Fibroblast of the aortic adventitia (primary cell): ENCODE measurements at regions not wholly inside any gene's neighbourhood (a gene's known extent, or its start where the extent isn't known, plus 50 kb on each side); places are given as distances from the start of the nearest gene placed in this dataset.

Source experiments
- DNase-seq: peaks from one replicate; pipeline ENCODE4 v3.0.0-alpha.2; 2010; ENCODE audit warnings: low read depth
- H3K4me3 ChIP-seq: 2 replicates; pipeline ENCODE4 v1.5.1; 2011; ENCODE audit warnings: low read depth, mild to moderate bottlenecking, control low read depth, low read length, moderate library complexity
- CTCF ChIP-seq: IDR thresholded peaks from 2 replicates; pipeline ENCODE4 v1.5.1; 2011; ENCODE audit warnings: mild to moderate bottlenecking, low read length, control low read depth, inconsistent platforms; ENCODE audit not compliant: insufficient read depth

DNA sequence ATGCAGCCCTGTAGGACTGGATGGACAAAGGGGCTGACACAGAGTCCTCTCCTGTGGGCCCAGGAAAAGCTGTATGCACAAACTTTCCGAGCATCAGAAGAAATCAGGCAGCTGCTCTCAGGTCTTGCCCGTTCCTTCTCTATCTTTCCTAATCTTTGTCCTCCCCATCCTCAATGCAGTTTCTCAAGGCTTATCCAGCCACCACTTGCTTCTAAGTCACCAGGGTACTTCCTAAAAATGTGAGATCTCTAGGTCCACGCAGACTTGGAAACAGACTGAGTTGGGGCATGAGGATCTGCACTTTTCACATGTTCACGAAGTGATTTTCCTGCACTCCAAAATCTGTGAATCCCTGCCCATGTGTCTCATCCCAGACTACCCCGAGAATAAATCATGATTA, 394.5 kb upstream of the SLC35B3 start:
- DNase-seq: no peak
- no peak for TF ChIP-seq CTCF
- H3K4me3 ChIP-seq: no peak overlapping the region

DNA sequence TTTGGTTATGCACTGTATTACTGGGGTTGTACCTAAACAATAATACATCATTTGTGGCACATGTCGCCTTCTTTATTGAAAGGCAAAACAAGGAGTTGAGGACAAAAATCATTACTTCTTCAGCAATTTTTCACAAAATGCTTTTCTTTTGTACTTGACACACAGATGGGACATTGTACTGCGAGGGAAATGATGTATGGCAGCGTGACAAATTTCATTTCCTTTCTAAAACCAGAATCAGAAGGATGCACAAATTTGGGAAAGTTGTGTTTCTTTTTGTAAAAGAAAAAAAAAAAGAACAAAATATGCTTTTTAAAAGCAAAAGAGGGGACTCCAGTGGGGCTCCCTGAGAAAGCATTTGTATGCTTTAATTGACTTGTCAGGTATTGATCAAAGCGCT, 394.0 kb upstream of the SLC35B3 start:
- no peak for DNase-seq
- no peak for TF ChIP-seq CTCF
- H3K4me3 ChIP-seq: no peak overlapping the region

DNA sequence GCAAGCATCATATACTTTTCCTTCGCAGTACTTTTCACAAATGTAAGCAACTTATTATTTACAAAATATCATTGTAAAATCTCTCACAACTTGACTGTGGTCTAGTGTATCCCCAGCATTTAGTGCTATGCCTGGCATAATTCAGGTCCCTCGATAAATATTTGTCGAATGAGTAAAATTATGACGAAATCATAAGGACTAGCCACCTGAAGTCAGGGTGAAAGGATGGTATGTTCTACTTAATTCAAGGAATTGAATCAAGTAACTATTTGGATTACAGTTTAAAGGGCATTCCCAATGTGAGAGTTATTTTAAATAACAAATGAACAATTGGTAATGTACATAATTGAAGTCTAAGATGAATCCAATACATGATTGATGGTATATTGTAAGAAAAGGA, 393.0 kb upstream of the SLC35B3 start:
- DNase-seq: no peak
- no peak overlapping the region for H3K4me3 ChIP-seq
- TF ChIP-seq CTCF: no peak

- no peak for TF ChIP-seq CTCF
- no peak overlapping the region for H3K4me3 ChIP-seq
- no peak for DNase-seq
Measured at GRCh38 chr6:8825726-8826125, 390.4 kb upstream of the SLC35B3 start.

DNA sequence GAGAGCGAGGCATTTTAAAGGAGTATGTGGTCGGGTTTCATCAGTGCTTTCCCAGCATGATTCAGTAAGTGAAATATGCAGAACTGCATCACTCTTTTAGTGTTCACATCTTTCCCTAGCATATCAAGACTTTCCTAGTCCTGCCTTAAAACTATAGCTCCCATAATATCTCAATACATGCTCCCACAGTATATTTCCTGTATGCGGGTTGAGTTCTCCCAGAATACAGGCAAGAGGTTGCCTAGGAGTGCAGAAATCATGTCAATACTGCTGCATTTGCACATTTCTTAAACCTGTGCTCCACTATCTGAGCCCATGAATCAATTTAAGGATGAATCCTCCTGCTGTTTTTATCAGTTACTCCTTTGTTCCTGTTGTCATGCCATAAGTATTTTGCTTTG, 386.6 kb upstream of the SLC35B3 start:
- no peak for TF ChIP-seq CTCF
- no peak for DNase-seq

GRCh38 chr6:8820313-8820712, 385.0 kb upstream of the SLC35B3 start:
- no peak for DNase-seq
- H3K4me3 ChIP-seq: no peak overlapping the region
- TF ChIP-seq CTCF: no peak

More for the DNA sequence above, 386.6 kb upstream of the SLC35B3 start:
- no peak overlapping the region for H3K4me3 ChIP-seq

GRCh38 chr6:8819446-8819845, 384.1 kb upstream of the SLC35B3 start:
- no peak overlapping the region for H3K4me3 ChIP-seq
- TF ChIP-seq CTCF: no peak
- DNase-seq: no peak
